ENCODE measurements at regions not wholly inside any gene's neighbourhood (a gene's known extent, or its start where the extent isn't known, plus 50 kb on each side); places are given as distances from the start of the nearest gene placed in this dataset.

DNA sequence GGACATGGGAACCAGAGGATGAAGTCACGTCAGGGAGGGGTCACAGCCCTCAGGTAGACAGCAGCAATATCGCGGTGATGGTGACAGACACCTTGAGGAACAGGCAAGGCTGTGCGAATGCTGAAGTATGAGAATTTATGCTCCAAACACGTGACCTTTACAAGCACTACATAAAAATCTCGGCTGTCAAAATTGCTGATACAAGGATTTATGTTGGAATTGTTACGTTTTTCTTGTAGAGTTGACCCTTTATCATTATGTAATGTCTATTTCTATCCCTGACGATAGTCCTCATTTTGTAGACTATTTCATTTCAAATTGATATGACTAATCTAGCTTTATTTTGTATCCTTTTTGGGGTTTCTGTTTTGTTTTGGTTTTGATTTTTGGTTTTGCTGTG is 311.1 kb downstream of the C6orf118 start:
- no peaks in the 10 kb centered on the region for H3K27me3 Mint-ChIP-seq (ENCODE audit: low read depth)
- peaks cover 6 to 8% of the 10 kb centered on the region in 2 experiments for H3K9me3 Mint-ChIP-seq
- peaks cover 0 to 4% (median 2%) of the 10 kb centered on the region in 3 experiments; a peak in 3 of 7 replicates for H3K36me3 Mint-ChIP-seq (ENCODE audit: insufficient read depth in 1 of 3, low read depth in 3 of 3)
- no peak for TF ChIP-seq CTCF (conservative IDR thresholded peaks at IDR 0.05)
- Histone ChIP-seq H2BK120ac (ENCODE audit: low read depth, low read length, poor library complexity, severe bottlenecking) (no peak overlapping the region), H3K79me1 (ENCODE audit: insufficient read depth, low read depth, low read length, poor library complexity, severe bottlenecking) (no peaks in the 10 kb centered on the region), H3T11ph (ENCODE audit: low read length) (no peak overlapping the region), H2AK5ac (ENCODE audit: insufficient read length, low read length) (no peak overlapping the region), H3K18ac (ENCODE audit: insufficient read length, low read depth, low read length) (no peak overlapping the region), H3K27ac (ENCODE audit: insufficient read length, low read depth, low read length) (no peak overlapping the region), H3K27me3 (ENCODE audit: insufficient read depth, low read length) (no peaks in the 10 kb centered on the region), H3K4ac (ENCODE audit: low read depth, low read length) (no peak overlapping the region), H2BK12ac (ENCODE audit: insufficient read length, low read depth, low read length) (no peak overlapping the region), H3K4me2 (ENCODE audit: insufficient read depth, insufficient read length, low read length) (no peak overlapping the region), H3K23ac (ENCODE audit: insufficient read length, low read depth, low read length) (no peak overlapping the region), H3K9ac (ENCODE audit: extremely low read depth, insufficient read length, low read length) (no peak overlapping the region), H3K14ac (ENCODE audit: insufficient read depth, low read length) (no peak overlapping the region), H3K23me2 (ENCODE audit: insufficient read length, low read depth, low read length, poor library complexity, severe bottlenecking) (no peaks in the 10 kb centered on the region), H2BK20ac (ENCODE audit: low read depth, low read length, poor library complexity, severe bottlenecking) (no peak overlapping the region), H4K20me1 (ENCODE audit: control insufficient read depth, insufficient read depth, insufficient read length) (no peaks in the 10 kb centered on the region), H4K8ac (replicated peaks; ENCODE audit: insufficient read length, low read depth, low read length) (no peak overlapping the region), H3K56ac (ENCODE audit: insufficient read length, low read depth, low read length) (no peak overlapping the region), H2BK15ac (ENCODE audit: low read depth, low read length) (no peak overlapping the region), H3K4me1 (ENCODE audit: insufficient read depth, low read length) (no peaks in the 10 kb centered on the region), H3K79me2 (ENCODE audit: insufficient read depth, low read length) (no peaks in the 10 kb centered on the region), H2BK5ac (ENCODE audit: insufficient read length, low read length) (no peak overlapping the region), H4K5ac (ENCODE audit: insufficient read length, low read depth, low read length) (no peak overlapping the region), H3K9me3 (ENCODE audit: control insufficient read depth, low read depth, low read length) (no peaks in the 10 kb centered on the region), H4K91ac (ENCODE audit: insufficient read length, low read depth, low read length) (no peak overlapping the region), H2AFZ (ENCODE audit: low read length) (no peak overlapping the region)
- no peak overlapping the region for H3K27ac Mint-ChIP-seq
- DNase-seq = no peak
- no peak overlapping the region for H3K4me3 Mint-ChIP-seq
- WGBS (ENCODE audit: extremely low coverage, insufficient read length, low lambda C conversion rate) = no CpG with 5 or more reads among the region's 8 CpGs
- H3K4me1 Mint-ChIP-seq = no peaks in the 10 kb centered on the region

Data from H9 (cell line).